ENCODE measurements at regions not wholly inside any gene's neighbourhood (a gene's known extent, or its start where the extent isn't known, plus 50 kb on each side); places are given as distances from the start of the nearest gene placed in this dataset.

- ChIA-PET SMC1A (ENCODE audit: uncharacterized antibody, unreplicated experiment) (no interaction called here), RAD21 (ENCODE audit: unreplicated experiment) (no interaction called here), CTCF (interaction anchor here (1.3 kb wide), 1 partner anchor 10 kb away, joined by 3 read pairs; no protein-coding TSS in a partner anchor), POLR2A (no interaction called here)
- DNase-seq (ENCODE audit: low read depth, low spot score): no peak
- Histone ChIP-seq H4K20me1 (ENCODE audit: control insufficient read depth, insufficient read depth) (no peaks in the 10 kb centered on the region), H3K9me3 (replicated peaks; ENCODE audit: control insufficient read depth, insufficient read depth, low read length) (no peaks in the 10 kb centered on the region), H3K27me3 (replicated peaks in 1 of 2; ENCODE audit: control insufficient read depth in 2 of 2, insufficient read depth in 2 of 2, low read length in 1 of 2) (no peaks in the 10 kb centered on the region), H3K4me2 (ENCODE audit: control insufficient read depth, insufficient read depth) (no peak overlapping the region), H2AFZ (ENCODE audit: control insufficient read depth, low read depth, low read length) (no peak overlapping the region), H3K9ac (ENCODE audit: control insufficient read depth, insufficient read depth, low read length) (no peak overlapping the region), H3K4me1 (ENCODE audit: control insufficient read depth, insufficient read depth, low read length) (no peaks in the 10 kb centered on the region), H3K27ac (ENCODE audit: control insufficient read depth, insufficient read depth) (no peak overlapping the region), H3K36me3 (ENCODE audit: control insufficient read depth in 2 of 2, insufficient read depth in 2 of 2, low read length in 1 of 2) (no peaks in the 10 kb centered on the region), H3K79me2 (ENCODE audit: control insufficient read depth, insufficient read depth, low read length) (no peaks in the 10 kb centered on the region), H3K4me3 (no peak overlapping the region)
- FAIRE-seq: no peak
- no peak for ATAC-seq
- WGBS (ENCODE audit: insufficient coverage, insufficient replicate concordance, low lambda C conversion rate, missing lambda C conversion rate): 57% methylated on average over 1 of the region's 1 CpG
- BruUV-seq (replicated peaks): no TSS peak
- TF ChIP-seq ZNF592 (IDR thresholded peaks at IDR 0.05) (no peak), TBL1XR1 (IDR thresholded peaks at IDR 0.05; ENCODE audit: low read depth, low read length) (no peak), RAD21 (IDR thresholded peaks at IDR 0.05; ENCODE audit: insufficient read depth, low read depth, low read length) (no peak), ASH2L (IDR thresholded peaks at IDR 0.05; ENCODE audit: borderline replicate concordance, low read depth) (no peak), CBX3 (IDR thresholded peaks at IDR 0.05; ENCODE audit: borderline replicate concordance, low read depth) (no peak), IRF5 (IDR thresholded peaks at IDR 0.05; ENCODE audit: borderline replicate concordance) (no peak), GATAD2B (conservative IDR thresholded peaks at IDR 0.05; ENCODE audit: low read depth) (no peak), SMAD5 (IDR thresholded peaks at IDR 0.05; ENCODE audit: low read depth) (no peak), GABPA (IDR thresholded peaks at IDR 0.05; ENCODE audit: low read depth) (no peak), PAX5 (IDR thresholded peaks at IDR 0.05; ENCODE audit: borderline replicate concordance, low read depth, low read length) (no peak), MTA2 (IDR thresholded peaks at IDR 0.05; ENCODE audit: low read depth) (no peak), HDGF (IDR thresholded peaks at IDR 0.05) (no peak), MXI1 (IDR thresholded peaks at IDR 0.05; ENCODE audit: low read depth, low read length) (no peak)
- in situ Hi-C loops (cut with MboI): no loop called here
- intact Hi-C loops (cut with micrococcal nuclease; ENCODE audit: unreplicated experiment): no loop called here
These were observed 70.7 kb upstream of the TRHDE start for GRCh38 chr12:72201457-72201856.

Measured in GM12878 (cell line).